Hippocampal formation (tissue), 2 donors: ENCODE measurements at regions not wholly inside any gene's neighbourhood (a gene's known extent, or its start where the extent isn't known, plus 50 kb on each side); places are given as distances from the start of the nearest gene placed in this dataset.
A peak's percentile ranks its signal among the peaks of the same experiment; 100 is the strongest.

Source experiments
- DNase-seq, 2 donors: peaks; one replicate each; lab custom pipeline; 2025; lab: John Stamatoyannopoulos, UW

DNA sequence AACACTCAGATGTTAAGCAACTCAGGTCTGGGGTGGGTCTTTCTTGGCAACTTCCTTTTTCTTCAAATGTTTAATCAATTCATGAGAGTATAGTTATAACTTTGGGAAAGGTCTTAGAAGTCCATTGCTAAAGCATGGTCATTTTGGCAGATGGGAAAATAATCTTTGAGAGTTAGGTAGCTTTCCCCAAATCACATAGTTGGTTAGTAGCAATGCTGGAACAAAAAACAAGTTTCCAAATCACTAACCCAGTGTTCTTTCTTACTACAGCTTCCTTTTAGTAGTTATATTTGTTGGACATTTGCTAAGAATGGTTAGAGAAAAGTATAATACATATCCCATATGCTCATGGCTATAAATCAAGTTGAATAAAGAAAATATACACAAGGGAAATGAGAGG is 185.2 kb upstream of the SLC14A2 start:
- no peak for DNase-seq

DNA sequence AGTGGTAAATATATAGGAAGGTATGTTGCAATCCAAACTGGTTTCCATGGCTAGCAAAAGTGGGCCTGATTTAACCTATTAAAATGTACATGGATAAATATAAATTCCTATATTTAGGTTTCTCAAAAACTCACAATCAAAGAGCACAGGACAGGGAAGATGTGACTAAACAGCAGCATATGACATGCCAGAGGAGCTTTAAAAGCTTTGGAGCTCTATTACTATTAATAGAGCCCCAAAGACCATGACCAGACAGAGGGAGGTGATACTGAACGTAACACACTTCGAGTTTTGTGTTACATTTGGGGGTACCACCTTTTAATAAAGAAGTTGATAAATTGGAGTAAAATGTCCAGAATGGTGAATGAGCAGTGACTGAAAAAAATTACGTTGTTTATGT is 179.5 kb upstream of the SLC14A2 start:
- no peak for DNase-seq

DNA sequence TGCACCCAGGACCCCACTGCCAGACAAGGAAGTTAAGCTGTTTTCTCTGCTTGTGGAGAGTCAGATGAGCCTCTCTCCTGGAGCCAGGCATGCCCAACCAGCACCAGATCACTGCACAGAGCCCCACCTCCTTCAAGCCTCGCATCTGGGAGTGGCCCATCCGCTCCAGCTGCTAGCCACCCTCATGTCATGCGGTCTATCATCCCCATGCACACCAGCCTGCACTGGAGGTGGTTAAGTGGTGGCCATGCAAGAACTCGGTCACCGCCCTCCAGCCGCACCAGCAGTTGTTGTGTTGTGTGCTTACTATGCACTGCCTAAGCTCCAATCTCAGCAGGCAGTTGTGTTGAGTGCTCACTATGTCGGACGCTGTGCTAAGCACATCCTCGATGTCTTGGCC is 177.9 kb upstream of the SLC14A2 start:
- no peak for DNase-seq

DNA sequence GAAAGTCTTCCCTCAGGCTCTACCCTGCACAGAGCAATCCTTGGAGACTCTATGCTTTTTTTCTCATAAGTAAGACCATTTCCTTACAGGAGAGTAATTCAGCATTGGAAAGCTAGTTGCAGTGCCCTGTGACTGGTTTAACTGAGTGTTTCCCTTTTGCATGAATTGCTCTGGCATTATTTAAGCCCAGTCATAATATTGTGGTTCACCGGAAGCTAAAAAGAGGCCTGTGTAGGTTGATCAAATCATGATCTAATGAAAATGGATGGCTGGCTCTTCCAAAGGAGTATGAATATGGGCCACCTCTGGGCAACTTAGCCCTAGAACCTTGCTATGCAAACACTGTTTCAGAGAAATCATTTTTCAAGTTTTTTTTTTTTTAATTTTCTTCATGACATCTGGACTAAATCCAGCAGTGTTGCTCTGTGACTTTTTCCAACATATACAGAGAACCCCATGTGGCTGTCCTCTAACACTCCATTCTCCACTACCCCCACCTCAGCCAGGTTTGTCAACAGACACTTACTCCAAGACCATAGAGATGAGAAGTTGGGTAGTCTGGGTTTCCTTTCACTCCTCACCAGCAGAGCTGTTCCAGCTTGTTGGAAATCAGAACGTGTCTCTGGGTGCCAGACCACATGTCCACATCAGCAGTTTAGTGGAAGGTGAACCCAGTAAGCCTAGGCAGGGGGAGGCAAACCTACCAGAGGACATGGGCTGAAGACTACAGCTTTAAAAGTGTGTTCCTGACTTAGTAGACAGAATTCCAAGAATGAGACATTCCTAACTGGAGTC is 175.2 kb upstream of the SLC14A2 start:
- DNase-seq: no peak

DNA sequence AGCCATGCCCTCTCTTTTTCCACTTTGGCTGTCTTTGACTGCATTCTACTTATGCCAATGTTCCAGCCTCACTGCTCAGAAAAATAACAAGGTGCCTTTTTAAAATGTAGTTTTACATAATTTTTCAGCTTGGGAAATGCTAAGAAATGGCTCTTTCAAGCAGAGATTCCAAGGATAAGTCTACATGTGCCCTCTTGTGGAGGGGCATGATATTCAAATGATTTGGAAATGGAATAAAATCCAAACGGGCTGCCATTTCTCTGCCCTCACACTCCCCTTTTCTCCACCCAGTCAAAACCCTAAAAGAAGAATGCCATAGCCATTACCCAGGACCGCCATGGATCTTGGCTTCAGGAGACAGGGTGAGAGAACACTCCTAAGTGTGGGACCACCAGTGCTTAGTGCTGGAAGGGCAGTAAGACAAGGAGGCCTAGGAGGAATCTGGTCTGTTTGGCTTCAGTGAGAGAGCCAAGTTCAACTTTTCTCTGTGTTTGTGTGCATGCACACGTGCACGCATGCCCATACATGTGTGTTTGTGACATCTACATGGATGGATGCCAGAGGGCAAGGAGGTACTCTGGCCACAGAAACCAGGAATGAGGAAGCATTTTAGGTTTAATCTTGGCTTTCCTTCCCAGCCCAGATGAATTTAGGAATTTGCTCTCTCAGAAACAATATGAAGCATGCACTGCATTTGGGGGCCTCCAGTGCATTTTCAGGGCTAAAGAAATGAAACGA is 174.0 kb upstream of the SLC14A2 start:
- no peak for DNase-seq

DNA sequence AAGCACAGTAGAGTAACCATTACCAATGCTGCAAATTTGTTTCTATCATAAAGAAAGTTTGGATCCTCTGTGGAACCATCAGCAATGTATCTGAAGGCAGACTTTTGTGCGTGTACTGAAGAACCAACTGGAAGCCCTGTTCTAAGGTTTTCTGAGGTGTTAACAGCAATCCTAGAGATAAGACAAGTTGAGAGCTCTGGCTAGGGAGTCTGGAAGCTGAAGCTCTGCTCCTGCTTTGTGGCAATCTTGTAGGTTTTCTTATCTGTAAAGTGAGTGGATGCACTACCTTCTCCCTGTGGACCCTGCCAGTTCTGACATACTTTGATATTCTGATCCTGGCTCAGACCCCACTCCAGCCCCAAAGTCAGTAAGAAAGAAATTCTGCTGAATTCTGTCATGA is 171.2 kb upstream of the SLC14A2 start:
- DNase-seq: no peak

DNA sequence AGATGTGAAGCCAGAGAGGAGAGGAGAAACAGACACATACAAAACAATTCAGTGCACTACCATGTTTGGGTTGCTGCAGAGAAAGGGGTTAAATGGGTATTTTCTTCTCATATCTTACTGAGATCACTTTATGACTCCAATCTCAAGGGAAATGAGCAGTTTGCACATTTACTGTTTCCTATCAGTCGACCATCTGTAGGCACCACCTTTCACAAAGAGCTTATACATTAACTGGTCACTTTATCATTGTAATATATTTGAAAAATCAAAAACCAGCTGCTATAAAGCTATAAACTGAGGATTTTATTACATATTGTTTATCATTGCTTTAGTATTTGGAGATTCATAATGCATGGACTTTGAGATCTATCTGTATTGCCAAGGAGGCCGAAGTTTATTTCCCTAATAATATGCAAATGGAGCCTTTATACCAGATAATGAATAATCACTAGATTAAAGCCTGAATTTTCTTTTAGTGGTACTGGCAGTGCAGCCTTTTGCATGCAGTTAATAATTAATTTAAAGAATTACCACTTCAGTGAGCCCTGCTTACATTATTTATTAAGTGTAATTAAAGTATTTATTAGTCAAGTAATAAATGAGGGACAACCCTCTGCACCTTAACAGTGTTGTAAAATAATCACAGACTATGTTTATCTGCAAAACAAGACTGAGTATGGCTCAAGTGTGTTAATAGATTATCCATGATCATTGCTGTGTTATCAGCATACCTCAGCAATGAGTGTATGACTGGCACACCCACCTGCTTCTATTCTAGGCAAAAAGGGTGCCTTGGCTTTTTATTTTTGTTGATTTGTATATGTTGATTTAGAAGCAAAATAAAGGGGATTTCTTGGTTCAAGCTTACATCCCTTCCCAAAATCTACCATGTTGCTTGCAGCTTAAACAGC is 167.7 kb upstream of the SLC14A2 start:
- no peak for DNase-seq

GRCh38 chr18:45448871-45449270 is 166.4 kb upstream of the SLC14A2 start:
- DNase-seq: no peak

- peak in 1 of 2 donors; percentile 48 for DNase-seq
These were observed 165.7 kb upstream of the SLC14A2 start for GRCh38 chr18:45449418-45450227.

GRCh38 chr18:45456090-45457021 is 158.9 kb upstream of the SLC14A2 start:
- no peak for DNase-seq

- no peak for DNase-seq
These were observed 157.2 kb upstream of the SLC14A2 start for GRCh38 chr18:45458033-45458432.

- DNase-seq: no peak
These were observed 153.1 kb upstream of the SLC14A2 start for GRCh38 chr18:45462179-45462578.

GRCh38 chr18:45463451-45463850 is 151.8 kb upstream of the SLC14A2 start:
- DNase-seq: no peak

DNA sequence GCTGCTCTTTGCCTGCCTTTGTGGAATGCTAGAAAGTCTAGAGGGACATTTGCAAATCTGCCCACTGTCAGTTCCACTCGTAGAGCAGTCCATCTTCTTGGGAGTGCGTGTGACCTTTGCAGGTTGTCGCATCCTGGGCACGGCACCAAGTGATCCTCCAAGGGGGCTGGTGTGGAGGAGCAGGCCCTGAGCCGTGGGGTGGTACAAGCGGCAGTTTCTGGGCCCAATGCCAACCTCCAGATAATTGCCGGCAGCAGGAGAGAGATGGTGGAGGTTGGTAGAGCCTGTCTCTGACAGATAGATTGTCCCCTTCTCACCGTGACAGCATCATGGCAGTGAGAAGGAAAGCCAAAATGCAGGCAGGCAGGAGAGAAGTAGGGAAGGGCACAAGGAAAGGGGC is 150.7 kb upstream of the SLC14A2 start:
- no peak for DNase-seq

- no peak for DNase-seq
These were observed 148.0 kb upstream of the SLC14A2 start for GRCh38 chr18:45467293-45467692.

- DNase-seq: no peak
These were observed 147.3 kb upstream of the SLC14A2 start for GRCh38 chr18:45467945-45468344.

GRCh38 chr18:45478889-45479288 is 136.4 kb upstream of the SLC14A2 start:
- DNase-seq: no peak

- DNase-seq: no peak
These were observed 134.9 kb upstream of the SLC14A2 start for GRCh38 chr18:45480219-45481015.

DNA sequence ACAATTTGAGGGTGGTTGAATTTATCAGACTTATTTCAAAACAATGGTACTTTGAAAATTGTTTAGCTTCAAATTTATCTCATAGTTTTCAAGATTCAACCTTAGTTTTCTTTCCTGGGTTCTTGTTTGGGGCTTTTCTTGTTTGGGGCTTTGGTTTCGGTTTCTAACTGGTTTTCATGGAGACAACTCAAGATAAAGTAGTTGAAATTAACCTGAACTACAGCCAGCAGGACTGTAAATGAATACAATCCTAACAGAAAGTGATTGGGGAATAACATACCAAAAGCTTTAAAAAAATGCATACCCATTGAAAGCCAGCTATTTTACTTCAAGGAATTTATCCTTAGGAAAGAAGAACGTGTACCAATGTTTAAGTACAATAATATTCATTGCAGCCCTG is 133.5 kb upstream of the SLC14A2 start:
- no peak for DNase-seq

DNA sequence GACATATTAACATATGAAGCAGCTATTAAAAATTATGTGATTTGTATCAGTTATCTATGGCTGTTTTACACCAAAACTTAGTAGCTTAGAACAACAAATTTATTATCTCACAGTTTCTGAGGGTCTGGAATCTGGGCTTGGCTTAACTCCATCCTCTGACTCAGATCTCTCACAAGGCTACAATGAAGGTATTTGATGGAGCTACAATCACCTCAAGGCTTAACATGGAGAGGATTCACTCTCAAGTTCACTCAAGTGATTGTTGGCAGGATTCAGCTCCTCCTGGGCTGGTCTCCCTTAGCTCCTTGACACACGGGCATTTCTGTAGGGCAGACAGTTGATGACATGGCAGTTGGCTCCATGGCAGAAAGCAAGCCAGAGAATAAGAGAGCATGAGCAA is 133.0 kb upstream of the SLC14A2 start:
- no peak for DNase-seq
